ENCODE measurements at regions not wholly inside any gene's neighbourhood (a gene's known extent, or its start where the extent isn't known, plus 50 kb on each side); places are given as distances from the start of the nearest gene placed in this dataset.

GRCh38 chr15:37165395-37165794 is 65.0 kb upstream of the MEIS2 start:
- no peak for DNase-seq

GRCh38 chr15:37166402-37166801 is 66.1 kb upstream of the MEIS2 start:
- no peak for DNase-seq

- no peak for DNase-seq
These were observed 81.0 kb upstream of the MEIS2 start for GRCh38 chr15:37181339-37181738.

- DNase-seq, result no peak
These were observed 99.2 kb upstream of the MEIS2 start for GRCh38 chr15:37199545-37199944.

- no peak for DNase-seq
These were observed 102.7 kb upstream of the MEIS2 start for GRCh38 chr15:37203050-37203449.

- no peak for DNase-seq
These were observed 104.3 kb upstream of the MEIS2 start for GRCh38 chr15:37204692-37205091.

GRCh38 chr15:37206690-37207089 is 106.3 kb upstream of the MEIS2 start:
- DNase-seq, result no peak

GRCh38 chr15:37208146-37209040 is 108.0 kb upstream of the MEIS2 start:
- DNase-seq, result no peak

GRCh38 chr15:37209041-37209363 is 108.7 kb upstream of the MEIS2 start:
- no peak for DNase-seq

GRCh38 chr15:37217567-37217966 is 117.2 kb upstream of the MEIS2 start:
- DNase-seq, result no peak

- no peak for DNase-seq
These were observed 118.1 kb upstream of the MEIS2 start for GRCh38 chr15:37218351-37218916.

GRCh38 chr15:37219211-37219701 is 118.9 kb upstream of the MEIS2 start:
- no peak for DNase-seq

- no peak for DNase-seq
These were observed 120.8 kb upstream of the MEIS2 start for GRCh38 chr15:37220949-37221670.

GRCh38 chr15:37221671-37222145 is 121.4 kb upstream of the MEIS2 start:
- DNase-seq, result no peak

- no peak for DNase-seq
These were observed 122.7 kb upstream of the MEIS2 start for GRCh38 chr15:37223089-37223488.

- no peak for DNase-seq
These were observed 129.7 kb upstream of the MEIS2 start for GRCh38 chr15:37229855-37230619.

- DNase-seq, result no peak
These were observed 145.0 kb upstream of the MEIS2 start for GRCh38 chr15:37245358-37245757.

- DNase-seq, result no peak
These were observed 145.7 kb upstream of the MEIS2 start for GRCh38 chr15:37246065-37246464.

GRCh38 chr15:37246856-37247255 is 146.5 kb upstream of the MEIS2 start:
- no peak for DNase-seq

GRCh38 chr15:37249249-37249648 is 148.9 kb upstream of the MEIS2 start:
- DNase-seq, result no peak

GRCh38 chr15:37252530-37252929 is 152.2 kb upstream of the MEIS2 start:
- DNase-seq, result no peak

GRCh38 chr15:37253877-37254276 is 153.5 kb upstream of the MEIS2 start:
- no peak for DNase-seq

- DNase-seq, result no peak
These were observed 159.9 kb upstream of the MEIS2 start for GRCh38 chr15:37260255-37260654.
